AG20443 (cell line): ENCODE measurements at regions not wholly inside any gene's neighbourhood (a gene's known extent, or its start where the extent isn't known, plus 50 kb on each side); places are given as distances from the start of the nearest gene placed in this dataset.
A peak's percentile ranks its signal among the peaks of the same experiment; 100 is the strongest.

Experiments used
- DNase-seq: peaks from one replicate; pipeline ENCODE4 v3.0.0; 2012; ENCODE audit warnings: low spot score, mixed read lengths

DNA sequence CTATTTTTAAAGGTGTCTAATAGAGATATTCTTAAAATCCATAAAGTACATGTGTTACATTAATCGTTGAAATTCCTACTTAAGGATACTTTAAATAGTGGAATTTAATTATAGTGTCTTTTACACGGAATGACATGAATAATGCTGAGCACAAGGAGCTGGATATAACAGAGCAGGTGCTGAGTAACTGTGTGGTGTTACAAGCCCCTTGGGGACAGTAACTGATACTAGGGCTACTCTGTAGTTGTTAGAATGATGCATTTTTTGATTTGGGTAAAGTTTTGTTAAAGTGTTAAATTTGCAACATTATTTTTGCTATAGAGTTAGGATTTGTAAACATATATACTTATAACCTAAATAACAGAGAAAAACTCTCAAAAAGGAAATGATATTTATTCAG is 1496.1 kb downstream of the OTOL1 start:
- DNase-seq = no peak

DNA sequence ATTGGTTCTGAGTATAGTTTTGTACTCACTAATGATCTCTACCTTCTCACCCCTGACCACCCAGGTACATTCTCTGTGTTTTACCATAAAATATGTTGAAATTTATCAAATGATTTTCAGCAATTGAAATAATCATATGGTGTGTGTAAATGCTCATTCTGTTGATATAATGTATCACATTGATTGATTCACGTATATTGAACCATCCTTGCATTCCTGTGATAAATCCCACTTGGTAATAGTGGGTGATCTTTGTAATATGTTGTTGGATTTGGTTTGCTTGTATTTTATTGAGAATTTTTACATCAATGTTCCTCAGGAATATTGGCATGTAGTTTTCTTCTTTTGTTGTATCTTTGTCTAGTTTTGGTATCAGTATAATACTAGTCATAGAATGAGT is 1497.6 kb downstream of the OTOL1 start:
- no peak for DNase-seq

DNA sequence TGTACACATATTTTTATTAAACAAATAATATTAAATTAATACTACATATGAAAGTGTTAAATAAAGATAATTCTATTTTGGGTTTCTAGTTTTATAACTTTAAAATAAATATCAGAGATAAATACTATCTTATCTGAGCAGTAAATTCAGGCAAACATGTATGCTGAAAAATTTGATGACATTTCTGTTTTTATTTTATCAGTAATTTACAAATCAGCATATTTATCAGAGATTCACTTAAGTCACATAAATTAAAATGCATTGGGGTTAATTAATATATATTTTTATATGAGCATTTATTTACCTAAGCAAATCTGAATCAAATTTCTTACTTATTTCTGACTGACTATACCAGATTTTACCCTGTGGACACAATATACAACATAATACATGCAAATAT is 1499.8 kb downstream of the OTOL1 start:
- DNase-seq = no peak

DNA sequence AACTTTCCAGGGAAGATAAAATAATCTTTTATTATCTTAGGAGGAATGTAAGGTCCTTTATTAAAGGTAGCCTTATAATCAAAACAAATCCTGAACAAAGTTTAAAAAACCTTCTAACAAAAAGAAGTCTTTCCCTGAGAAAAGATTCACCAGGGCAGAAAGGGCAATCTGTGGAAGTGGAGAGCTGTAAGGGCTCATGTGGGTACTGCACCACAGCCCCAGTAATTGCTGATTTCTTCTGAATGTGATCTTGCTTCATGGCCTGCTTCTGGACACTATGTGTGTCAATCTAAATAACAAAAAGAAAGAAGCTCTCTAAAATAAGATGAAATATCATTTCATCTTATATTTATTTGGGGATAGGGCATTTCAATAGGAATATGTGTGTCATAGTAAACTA is 1501.6 kb downstream of the OTOL1 start:
- DNase-seq = peak; percentile 14

DNA sequence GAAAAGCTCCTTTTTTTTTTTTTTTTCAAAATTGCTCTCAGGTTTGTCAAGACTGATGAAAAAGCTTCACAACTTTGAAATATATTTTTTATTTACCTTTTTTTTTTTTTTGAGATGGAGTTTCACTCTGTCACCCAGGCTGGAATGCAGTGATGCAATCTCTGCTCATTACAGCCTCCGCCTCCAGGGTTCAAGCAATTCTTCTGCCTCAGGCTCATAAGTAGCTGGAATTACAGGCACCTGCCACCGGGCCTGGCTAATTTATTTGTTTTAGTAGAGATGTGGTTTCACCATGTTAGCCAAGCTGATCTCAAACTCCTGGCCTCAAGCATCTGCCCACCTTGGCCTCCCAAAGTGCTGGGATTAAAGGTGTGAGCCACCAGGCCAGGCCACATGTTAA is 1515.0 kb downstream of the OTOL1 start:
- no peak for DNase-seq

DNA sequence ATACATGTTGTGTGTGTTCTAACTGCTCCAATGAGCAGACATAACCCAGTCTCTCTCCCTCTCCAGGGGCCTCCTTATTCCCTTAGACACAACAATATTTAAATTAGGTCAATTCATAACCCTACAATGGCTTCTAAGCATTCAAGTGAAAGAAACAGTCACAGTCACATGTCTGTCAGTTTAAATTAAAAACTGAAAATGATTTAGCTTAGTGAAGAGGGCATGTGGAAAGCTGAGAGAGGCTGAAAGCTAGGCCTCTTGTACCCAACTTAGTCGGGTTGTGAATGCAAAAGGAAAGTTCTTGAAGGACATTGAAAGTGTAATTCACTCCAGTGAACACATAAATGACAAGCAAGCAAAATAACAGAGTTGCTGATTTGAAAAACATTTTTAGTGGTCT is 1519.6 kb downstream of the OTOL1 start:
- DNase-seq = no peak

DNA sequence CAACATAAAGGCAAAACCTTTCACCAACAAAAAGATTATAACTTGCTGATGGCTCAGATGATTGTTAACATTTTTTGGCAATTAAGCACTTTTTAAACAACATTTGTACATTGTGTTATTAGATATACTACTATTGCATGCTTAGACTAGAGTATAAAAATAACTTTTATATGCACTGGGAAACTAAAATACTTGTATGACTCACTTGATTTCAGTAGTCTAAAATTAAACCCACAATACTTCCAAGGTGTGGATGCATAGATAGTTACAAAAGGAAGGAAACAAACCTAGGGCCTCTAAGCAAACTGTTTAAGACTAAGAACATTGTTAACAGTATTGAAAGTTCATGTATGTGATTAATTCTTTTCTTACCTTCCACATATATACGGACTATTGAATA is 1521.5 kb downstream of the OTOL1 start:
- no peak for DNase-seq

DNA sequence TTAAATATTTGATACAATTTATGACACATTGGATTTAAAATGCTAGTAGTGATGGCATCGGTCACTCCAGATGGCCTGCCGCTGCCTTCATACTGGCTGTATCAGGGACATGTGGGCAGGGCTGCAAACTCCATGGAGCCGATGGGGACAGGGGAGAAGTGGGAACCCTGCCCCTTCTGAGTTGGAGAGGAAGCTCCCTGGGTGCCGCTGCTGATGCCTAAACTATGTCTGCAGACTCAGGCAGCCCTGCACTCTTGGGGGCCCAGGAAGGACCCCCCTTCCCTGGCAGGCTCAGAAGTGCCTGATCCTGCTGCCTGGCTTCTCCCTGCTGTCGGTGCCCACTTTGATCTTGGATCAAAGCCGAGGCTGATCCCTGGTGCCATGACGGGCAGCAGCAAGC is 1522.1 kb downstream of the OTOL1 start:
- DNase-seq = no peak

DNA sequence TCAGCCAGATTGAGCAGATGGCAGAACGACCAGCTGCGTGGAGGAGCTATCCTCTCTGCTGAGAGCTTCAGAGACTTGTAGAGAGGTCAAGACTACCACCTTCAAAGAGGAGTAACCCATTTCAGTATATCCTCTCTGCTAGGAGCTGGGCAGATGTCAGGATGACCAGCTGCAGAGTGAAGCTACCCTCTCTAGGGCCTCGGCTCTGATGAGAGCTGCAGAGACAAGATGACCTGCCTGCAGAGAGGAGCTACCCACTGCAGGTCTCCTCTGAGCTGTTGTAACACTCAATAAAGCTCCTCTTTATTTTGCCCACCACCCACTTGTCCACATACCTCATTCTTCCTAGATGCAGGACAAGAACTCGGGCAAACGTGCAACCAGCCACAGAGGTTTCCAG is 1522.7 kb downstream of the OTOL1 start:
- no peak for DNase-seq

DNA sequence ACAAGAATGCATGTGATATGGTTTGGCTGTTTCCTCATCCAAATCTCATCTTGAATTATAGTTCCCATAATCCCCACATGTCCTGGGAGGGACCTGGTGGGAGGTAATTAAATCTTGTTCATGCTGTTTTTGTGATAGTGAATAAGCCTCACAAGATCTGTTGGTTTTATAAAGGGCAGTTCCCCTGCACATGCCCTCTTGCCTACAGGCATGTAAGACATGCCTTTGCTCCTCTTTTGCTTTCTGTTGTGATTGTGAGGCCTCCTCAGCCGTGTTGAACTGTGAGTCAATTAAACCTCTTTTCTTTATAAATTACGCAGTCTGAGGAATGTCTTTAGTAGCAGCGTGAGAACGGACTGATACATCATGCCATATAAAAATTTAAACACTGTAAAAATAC is 1537.0 kb downstream of the OTOL1 start:
- no peak for DNase-seq

DNA sequence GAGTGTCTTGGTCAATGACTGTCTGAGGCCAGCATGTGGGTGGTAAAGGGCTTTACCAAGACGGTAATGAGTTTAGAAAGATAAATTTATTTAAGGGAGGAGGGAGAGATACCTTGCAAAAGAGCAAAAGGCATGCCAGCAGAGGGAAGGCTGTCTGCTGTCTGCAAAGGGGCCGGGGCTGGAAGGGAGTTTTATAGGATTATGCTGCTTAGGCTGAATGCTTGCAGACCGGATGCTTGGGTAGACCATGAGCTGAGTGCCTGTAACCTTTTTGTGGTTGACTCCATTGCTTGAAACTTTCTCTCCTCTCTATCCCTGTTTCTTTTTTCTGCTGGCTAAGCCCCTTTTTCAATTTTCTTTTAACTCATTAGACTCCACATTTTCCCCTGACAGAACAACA is 1543.0 kb downstream of the OTOL1 start:
- DNase-seq = no peak

DNA sequence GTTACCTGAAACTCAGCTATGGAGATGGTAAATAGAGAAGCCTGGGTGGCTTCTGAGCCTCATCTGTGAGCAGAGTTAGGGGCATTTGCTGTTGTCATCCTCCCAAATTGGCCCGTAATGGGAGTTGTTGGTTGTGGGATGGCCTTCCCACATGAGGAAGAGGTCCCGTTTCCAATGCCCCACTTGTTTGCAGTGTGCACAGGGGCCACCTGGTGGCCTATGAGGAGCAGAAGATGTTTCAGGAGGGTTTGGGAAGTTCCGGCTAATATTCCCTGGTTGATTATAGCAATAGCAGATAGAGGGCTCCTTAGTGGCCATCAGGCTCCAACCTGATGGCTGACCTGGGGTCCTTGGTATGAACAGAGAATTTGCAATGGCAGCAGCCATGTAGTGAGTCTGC is 1546.5 kb downstream of the OTOL1 start:
- peak; percentile 14 for DNase-seq

DNA sequence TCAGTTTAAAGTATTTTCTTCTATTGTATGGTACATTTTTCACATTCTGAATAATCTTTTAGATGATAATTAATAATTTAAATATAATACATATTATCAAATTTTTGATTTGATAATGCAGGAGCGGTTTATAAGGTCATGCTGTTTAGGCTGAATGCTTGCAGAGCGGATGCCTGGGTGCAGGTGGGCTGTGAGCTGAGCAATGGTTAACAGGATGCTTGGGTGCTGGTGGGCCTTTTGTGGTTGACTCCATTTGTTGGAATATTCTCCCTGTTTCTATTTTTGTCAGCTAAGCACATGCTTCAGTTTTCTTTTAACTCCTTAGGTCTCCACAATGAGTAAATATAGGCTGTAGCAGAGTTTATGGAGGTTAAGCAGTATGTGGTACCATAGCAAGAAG is 1549.3 kb downstream of the OTOL1 start:
- no peak for DNase-seq

DNA sequence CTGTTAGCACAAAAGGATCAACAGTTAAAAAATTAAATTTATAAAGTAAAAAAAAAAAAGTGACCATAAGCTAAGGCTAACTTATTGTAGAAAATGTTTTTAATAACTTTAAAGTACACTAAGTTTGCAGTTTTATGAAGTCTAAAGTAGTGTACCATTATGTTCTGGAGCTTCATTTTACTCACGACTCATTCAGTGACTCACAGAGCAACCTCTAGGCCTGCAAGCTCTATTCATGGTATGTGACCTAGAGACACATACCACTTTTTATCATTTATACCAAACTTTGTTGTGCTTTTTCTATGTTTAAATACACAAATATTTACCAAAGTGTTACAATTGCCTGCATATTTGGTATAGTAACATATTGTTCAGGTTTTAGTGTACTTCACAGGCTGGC is 1552.3 kb downstream of the OTOL1 start:
- DNase-seq = no peak

DNA sequence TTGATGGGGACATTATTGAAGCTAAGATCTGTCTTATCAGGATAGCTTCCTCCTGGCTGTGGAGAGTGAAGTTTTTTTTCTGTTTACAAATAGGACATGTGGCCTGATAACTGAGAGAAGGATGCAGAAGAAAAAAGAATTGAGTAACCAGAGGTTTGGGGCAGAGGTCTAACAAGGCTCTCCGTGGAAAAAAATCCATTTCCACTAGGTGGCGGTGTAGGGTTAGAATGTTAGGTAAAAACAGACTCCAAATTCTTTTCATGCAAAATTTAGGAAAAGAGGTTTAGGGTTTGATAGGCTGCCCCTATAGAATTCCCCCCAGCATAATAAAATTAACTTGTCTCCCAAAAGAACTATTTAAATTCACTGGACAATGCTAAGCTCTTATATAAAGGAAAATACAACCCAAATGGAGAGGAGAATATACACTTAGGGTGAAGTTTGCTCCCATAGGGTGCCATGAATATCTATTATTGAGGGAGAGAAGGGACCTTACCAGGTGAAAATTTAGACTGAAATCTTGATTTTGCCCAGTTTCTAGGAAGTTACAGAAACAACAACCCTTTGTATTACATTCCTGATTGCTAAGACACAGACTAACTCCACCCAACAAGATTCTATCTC is 1560.4 kb downstream of the OTOL1 start:
- peak; percentile 54 for DNase-seq

DNA sequence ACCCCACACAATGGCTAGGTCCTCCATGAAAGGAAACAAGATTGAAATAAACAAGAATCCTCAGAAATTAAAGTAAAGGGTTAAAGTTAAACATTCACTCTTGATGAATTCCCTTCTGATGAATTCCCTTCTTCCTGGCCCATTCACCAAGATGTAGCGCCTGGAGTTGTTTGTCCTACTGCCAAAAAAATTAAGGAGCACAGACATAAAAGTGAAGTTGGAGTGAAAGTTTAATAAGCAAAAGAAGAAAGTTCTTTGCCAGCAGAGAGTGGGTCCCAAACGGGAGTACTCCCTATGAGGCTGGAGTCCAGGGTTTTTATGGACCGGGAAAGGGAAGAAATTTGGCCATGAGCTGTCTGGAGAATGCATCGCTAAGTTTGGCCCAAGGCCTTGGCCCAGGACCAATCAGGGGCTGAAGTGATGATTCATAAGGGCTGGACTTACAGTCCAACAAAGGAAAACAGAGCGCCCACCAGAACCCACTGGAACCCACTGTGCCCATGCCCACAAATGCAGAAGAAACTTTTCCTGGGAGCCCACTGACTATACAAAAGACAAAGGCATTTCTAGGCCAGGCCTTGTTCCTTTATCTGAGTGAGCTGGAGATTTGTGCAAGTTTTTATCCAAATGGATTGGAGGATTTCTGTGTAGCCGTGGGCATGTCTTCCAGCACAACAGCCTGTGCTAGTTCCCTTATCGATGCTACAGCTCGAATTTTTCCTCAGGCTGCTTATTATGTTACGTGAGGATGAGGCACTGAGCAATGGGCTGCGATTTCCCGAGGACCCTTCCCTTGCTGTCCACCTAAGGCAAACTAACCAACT is 1561.6 kb downstream of the OTOL1 start:
- DNase-seq = peak; percentile 23

DNA sequence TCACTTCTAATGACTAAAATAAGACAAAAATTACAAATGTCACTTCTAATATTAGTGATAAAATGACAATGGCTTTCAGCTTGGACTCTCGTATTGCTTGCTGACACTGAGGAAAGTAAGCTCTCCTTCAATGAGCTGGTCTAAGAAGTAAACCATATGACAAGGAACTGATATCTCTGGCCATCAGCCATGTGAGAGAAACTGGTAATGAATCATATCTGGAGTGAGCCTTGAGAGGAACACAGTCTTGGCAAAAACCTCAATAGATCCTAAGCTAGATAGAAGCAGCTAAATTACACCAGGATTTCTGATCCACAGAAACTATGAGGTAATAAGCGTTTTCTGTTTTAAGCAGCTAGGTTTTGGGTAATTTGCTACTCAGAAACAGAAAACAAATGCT is 1575.1 kb downstream of the OTOL1 start:
- DNase-seq = no peak
